ENCODE measurements at regions not wholly inside any gene's neighbourhood (a gene's known extent, or its start where the extent isn't known, plus 50 kb on each side); places are given as distances from the start of the nearest gene placed in this dataset.

GRCh38 chr6:93165850-93166430 lies 253.4 kb downstream of the EPHA7 start:
- TF ChIP-seq, protein P1, sequence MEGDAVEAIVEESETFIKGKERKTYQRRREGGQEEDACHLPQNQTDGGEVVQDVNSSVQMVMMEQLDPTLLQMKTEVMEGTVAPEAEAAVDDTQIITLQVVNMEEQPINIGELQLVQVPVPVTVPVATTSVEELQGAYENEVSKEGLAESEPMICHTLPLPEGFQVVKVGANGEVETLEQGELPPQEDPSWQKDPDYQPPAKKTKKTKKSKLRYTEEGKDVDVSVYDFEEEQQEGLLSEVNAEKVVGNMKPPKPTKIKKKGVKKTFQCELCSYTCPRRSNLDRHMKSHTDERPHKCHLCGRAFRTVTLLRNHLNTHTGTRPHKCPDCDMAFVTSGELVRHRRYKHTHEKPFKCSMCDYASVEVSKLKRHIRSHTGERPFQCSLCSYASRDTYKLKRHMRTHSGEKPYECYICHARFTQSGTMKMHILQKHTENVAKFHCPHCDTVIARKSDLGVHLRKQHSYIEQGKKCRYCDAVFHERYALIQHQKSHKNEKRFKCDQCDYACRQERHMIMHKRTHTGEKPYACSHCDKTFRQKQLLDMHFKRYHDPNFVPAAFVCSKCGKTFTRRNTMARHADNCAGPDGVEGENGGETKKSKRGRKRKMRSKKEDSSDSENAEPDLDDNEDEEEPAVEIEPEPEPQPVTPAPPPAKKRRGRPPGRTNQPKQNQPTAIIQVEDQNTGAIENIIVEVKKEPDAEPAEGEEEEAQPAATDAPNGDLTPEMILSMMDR (IDR thresholded peaks at IDR 0.05): no peak
- no peak for TF ChIP-seq POLR2A (IDR thresholded peaks at IDR 0.05)
- no peak for TF ChIP-seq POLR2AphosphoS5 (IDR thresholded peaks at IDR 0.05)
- H3K27ac ChIP-seq: no peak overlapping the region
- intact Hi-C loops (cut with DNase I; ENCODE audit: low total_unique reads): no loop called here
- H3K4me1 ChIP-seq: no peaks in the 10 kb centered on the region
- DNase-seq (ENCODE audit: low spot score in 2 of 2): no peak
- H3K27me3 ChIP-seq: no peaks in the 10 kb centered on the region
- no peaks in the 10 kb centered on the region for H3K9me3 ChIP-seq
- no peak overlapping the region for H3K4me3 ChIP-seq
- no peaks in the 10 kb centered on the region for H3K36me3 ChIP-seq

- H3K4me1 ChIP-seq: no peaks in the 10 kb centered on the region
- DNase-seq (ENCODE audit: low spot score in 2 of 2): no peak
- no peak for TF ChIP-seq POLR2AphosphoS5 (IDR thresholded peaks at IDR 0.05)
- TF ChIP-seq POLR2A (IDR thresholded peaks at IDR 0.05): no peak
- TF ChIP-seq, protein P1 (IDR thresholded peaks at IDR 0.05): no peak
- no peak overlapping the region for H3K4me3 ChIP-seq
- no peak overlapping the region for H3K27ac ChIP-seq
- H3K27me3 ChIP-seq: no peaks in the 10 kb centered on the region
- H3K9me3 ChIP-seq: no peaks in the 10 kb centered on the region
- intact Hi-C loops (cut with DNase I; ENCODE audit: low total_unique reads): no loop called here
- no peaks in the 10 kb centered on the region for H3K36me3 ChIP-seq
These were observed 254.6 kb downstream of the EPHA7 start for GRCh38 chr6:93164781-93165180.

- H3K27me3 ChIP-seq: no peaks in the 10 kb centered on the region
- DNase-seq (ENCODE audit: low spot score in 2 of 2): no peak
- no peaks in the 10 kb centered on the region for H3K4me1 ChIP-seq
- H3K9me3 ChIP-seq: peaks cover 0 to 4% of the 10 kb centered on the region in 2 donors
- TF ChIP-seq POLR2AphosphoS5 (IDR thresholded peaks at IDR 0.05) (no peak), POLR2A (IDR thresholded peaks at IDR 0.05) (no peak)
- TF ChIP-seq, protein P1 (IDR thresholded peaks at IDR 0.05): no peak
- intact Hi-C loops (cut with DNase I; ENCODE audit: low total_unique reads): no loop called here
- no peak overlapping the region for H3K4me3 ChIP-seq
- no peak overlapping the region for H3K27ac ChIP-seq
- H3K36me3 ChIP-seq: no peaks in the 10 kb centered on the region
These were observed 256.2 kb downstream of the EPHA7 start for GRCh38 chr6:93163146-93163545.

DNA sequence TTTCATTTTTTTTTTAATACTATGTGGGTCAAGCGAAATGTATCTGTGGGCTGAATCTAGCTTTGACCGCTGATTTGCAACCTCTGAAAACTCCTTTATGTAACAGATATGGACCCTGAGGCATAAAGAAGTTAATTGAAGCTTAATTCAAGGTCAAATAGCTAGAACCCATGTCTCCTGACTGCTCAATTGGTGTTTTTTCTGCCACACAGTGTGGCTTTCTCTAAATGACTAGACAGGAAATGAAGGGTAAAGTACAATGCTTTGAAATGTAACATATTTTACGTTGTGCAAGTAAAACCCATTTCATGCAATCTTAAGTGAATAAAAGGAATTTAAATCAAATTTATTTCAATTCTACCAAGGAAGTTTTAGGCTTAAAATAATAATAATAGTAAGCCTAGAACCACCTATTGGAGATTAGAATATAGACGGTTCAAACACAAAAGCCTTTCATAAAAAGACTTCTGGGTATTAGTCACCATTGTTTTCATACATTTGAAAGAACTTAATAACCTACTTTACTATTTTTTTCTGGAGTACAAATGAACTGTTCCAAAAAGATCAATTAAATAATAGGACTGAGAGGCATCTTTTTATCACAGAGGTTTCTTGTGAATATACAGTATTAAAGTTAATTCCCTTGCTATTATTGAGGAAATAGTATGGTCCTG lies 279.8 kb downstream of the EPHA7 start:
- TF ChIP-seq, protein P1 (IDR thresholded peaks at IDR 0.05): no peak
- TF ChIP-seq POLR2A (IDR thresholded peaks at IDR 0.05) (no peak), POLR2AphosphoS5 (IDR thresholded peaks at IDR 0.05) (no peak)
- no peaks in the 10 kb centered on the region for H3K36me3 ChIP-seq
- DNase-seq (ENCODE audit: low spot score in 2 of 2): no peak
- no peaks in the 10 kb centered on the region for H3K9me3 ChIP-seq
- H3K27ac ChIP-seq: no peak overlapping the region
- H3K4me1 ChIP-seq: no peaks in the 10 kb centered on the region
- no peaks in the 10 kb centered on the region for H3K27me3 ChIP-seq
- intact Hi-C loops (cut with DNase I; ENCODE audit: low total_unique reads): no loop called here
- no peak overlapping the region for H3K4me3 ChIP-seq

- intact Hi-C loops (cut with DNase I; ENCODE audit: low total_unique reads): no loop called here
- no peaks in the 10 kb centered on the region for H3K27me3 ChIP-seq
- TF ChIP-seq POLR2A (IDR thresholded peaks at IDR 0.05) (no peak), POLR2AphosphoS5 (IDR thresholded peaks at IDR 0.05) (no peak)
- TF ChIP-seq, protein P1 (IDR thresholded peaks at IDR 0.05): no peak
These were observed 283.2 kb downstream of the EPHA7 start for GRCh38 chr6:93136111-93136510.

More at GRCh38 chr6:93136111-93136510, 283.2 kb downstream of the EPHA7 start:
- DNase-seq (ENCODE audit: low spot score in 2 of 2): no peak
- H3K27ac ChIP-seq: no peak overlapping the region
- no peak overlapping the region for H3K4me3 ChIP-seq
- no peaks in the 10 kb centered on the region for H3K36me3 ChIP-seq
- H3K4me1 ChIP-seq: no peaks in the 10 kb centered on the region
- H3K9me3 ChIP-seq: no peaks in the 10 kb centered on the region

Data from breast epithelium (tissue), 4 donors.